GM12892 (cell line): ENCODE measurements at regions not wholly inside any gene's neighbourhood (a gene's known extent, or its start where the extent isn't known, plus 50 kb on each side); places are given as distances from the start of the nearest gene placed in this dataset.

Source experiments
- POLR2A ChIP-seq: IDR thresholded peaks from 2 replicates; pipeline ENCODE4 v1.6.1; 2011; ENCODE audit warnings: low read depth, low read length, control low read depth
- POLR2AphosphoS5 ChIP-seq: IDR thresholded peaks from 2 replicates; pipeline ENCODE4 v1.6.1; 2011; ENCODE audit warnings: low read depth, low read length, control low read depth

DNA sequence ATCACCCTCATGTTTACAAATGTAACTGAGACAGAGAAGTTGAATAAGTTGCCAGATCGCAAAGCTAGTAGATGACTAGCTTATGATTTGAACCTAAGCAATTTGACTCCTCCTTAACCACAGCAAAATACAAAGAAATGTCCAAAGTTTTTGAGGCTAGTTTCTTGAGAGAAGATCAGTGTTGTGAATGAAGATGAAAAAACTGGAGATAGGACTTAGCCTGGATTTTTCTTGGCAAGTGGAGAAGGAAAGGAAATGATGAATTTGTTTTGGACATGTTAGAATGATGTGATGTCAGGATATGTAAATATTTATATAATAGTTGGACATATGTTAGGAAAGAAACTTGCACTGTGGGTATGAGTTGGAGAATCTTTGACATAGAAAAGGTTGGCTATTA lies 149.8 kb downstream of the LSMEM1 start:
- TF ChIP-seq POLR2A (no peak), POLR2AphosphoS5 (no peak)
